Mesendoderm (in vitro differentiated cells): ENCODE measurements at regions not wholly inside any gene's neighbourhood (a gene's known extent, or its start where the extent isn't known, plus 50 kb on each side); places are given as distances from the start of the nearest gene placed in this dataset.

Experiments
- DNase-seq: peaks from one replicate; pipeline ENCODE4 v3.0.0; 2013
- H2AK5ac ChIP-seq: 2 replicates; pipeline ENCODE4 v1.6.1; 2013; ENCODE audit warnings: low read length, inconsistent platforms
- H2BK120ac ChIP-seq: 2 replicates; pipeline ENCODE4 v1.6.1; 2013; ENCODE audit warnings: low read depth, mild to moderate bottlenecking, low read length, moderate library complexity, mixed read lengths
- H2BK15ac ChIP-seq: replicated peaks from 2 replicates; pipeline ENCODE4 v1.6.1; 2013; ENCODE audit warnings: low read depth, mild to moderate bottlenecking, moderate library complexity
- H2BK5ac ChIP-seq: 2 replicates; pipeline ENCODE4 v1.6.1; 2013; ENCODE audit warnings: low read length, inconsistent platforms
- H3K18ac ChIP-seq: 2 replicates; pipeline ENCODE4 v1.6.1; 2013; ENCODE audit warnings: mild to moderate bottlenecking, low read length, mixed read lengths
- H3K23ac ChIP-seq: one replicate; pipeline ENCODE4 v1.6.1; 2013; ENCODE audit warnings: low read length
- H3K27ac ChIP-seq: 2 replicates; pipeline ENCODE4 v1.5.1; 2013; ENCODE audit warnings: low read depth, mild to moderate bottlenecking, inconsistent platforms, low read length, moderate library complexity
- H3K27me3 ChIP-seq: 2 replicates; pipeline ENCODE4 v1.6.1; 2013; ENCODE audit warnings: low read length, control low read depth, mild to moderate bottlenecking, inconsistent platforms; ENCODE audit not compliant: insufficient read depth, poor library complexity
- H3K36me3 ChIP-seq: 2 replicates; pipeline ENCODE4 v1.6.1; 2013; ENCODE audit warnings: low read length, inconsistent platforms; ENCODE audit not compliant: control insufficient read depth, insufficient read depth
- H3K4ac ChIP-seq: one replicate; pipeline ENCODE4 v1.6.1; 2013; ENCODE audit warnings: low read depth, mild to moderate bottlenecking, low read length, moderate library complexity
- H3K4me1 ChIP-seq: 2 replicates; pipeline ENCODE4 v1.6.1; 2013; ENCODE audit warnings: low read depth, low read length, inconsistent platforms; ENCODE audit not compliant: control insufficient read depth
- H3K4me2 ChIP-seq: 2 replicates; pipeline ENCODE4 v1.6.1; 2013; ENCODE audit warnings: low read length
- H3K4me3 ChIP-seq: 2 replicates; pipeline ENCODE4 v1.5.1; 2013; ENCODE audit warnings: mild to moderate bottlenecking, low read length
- H3K56ac ChIP-seq: one replicate; pipeline ENCODE4 v1.6.1; 2013; ENCODE audit warnings: low read length
- H3K79me1 ChIP-seq: 2 replicates; pipeline ENCODE4 v1.6.1; 2013; ENCODE audit warnings: low read length, inconsistent platforms
- H3K79me2 ChIP-seq: 2 replicates; pipeline ENCODE4 v1.6.1; 2013; ENCODE audit warnings: mild to moderate bottlenecking, low read length; ENCODE audit not compliant: control insufficient read depth, insufficient read depth
- H3K9ac ChIP-seq: 2 replicates; pipeline ENCODE4 v1.6.1; 2013; ENCODE audit warnings: low read length, inconsistent platforms
- H4K5ac ChIP-seq: one replicate; pipeline ENCODE4 v1.6.1; 2013; ENCODE audit warnings: low read length
- H4K8ac ChIP-seq: one replicate; pipeline ENCODE4 v1.6.1; 2013; ENCODE audit warnings: low read depth, mild to moderate bottlenecking, control low read depth, low read length, moderate library complexity
- WGBS: extraction: QIAGEN DNeasy Blood & Tissue Kit; methylation state at CpG from one replicate; pipeline ENCODE4 v1.1.7; 2013; ENCODE audit warnings: low lambda C conversion rate, missing lambda C conversion rate; ENCODE audit not compliant: insufficient coverage; ENCODE audit errors: extremely low coverage; 5-methylcytosine and 5-hydroxymethylcytosine counted together

- no CpG with 5 or more reads among the region's 7 CpGs for WGBS
- H2BK5ac ChIP-seq, result no peak overlapping the region
- H4K5ac ChIP-seq, result no peak overlapping the region
- no peak overlapping the region for H3K4me2 ChIP-seq
- H3K18ac ChIP-seq, result no peak overlapping the region
- no peak overlapping the region for H2BK15ac ChIP-seq
- no peaks in the 10 kb centered on the region for H3K79me2 ChIP-seq
- no peaks in the 10 kb centered on the region for H3K4me1 ChIP-seq
- H4K8ac ChIP-seq, result no peak overlapping the region
- no peak overlapping the region for H3K23ac ChIP-seq
- H3K4ac ChIP-seq, result no peak overlapping the region
- no peaks in the 10 kb centered on the region for H3K27me3 ChIP-seq
- no peak for DNase-seq
- no peak overlapping the region for H2BK120ac ChIP-seq
- no peaks in the 10 kb centered on the region for H3K36me3 ChIP-seq
- no peak overlapping the region for H3K9ac ChIP-seq
- H3K27ac ChIP-seq, result no peak overlapping the region
- H3K4me3 ChIP-seq, result no peak overlapping the region
- H2AK5ac ChIP-seq, result no peak overlapping the region
- H3K79me1 ChIP-seq, result no peaks in the 10 kb centered on the region
- H3K56ac ChIP-seq, result no peak overlapping the region
Observed at GRCh38 chrX:20355187-20355586, 88.5 kb upstream of the RPS6KA3 start.

DNA sequence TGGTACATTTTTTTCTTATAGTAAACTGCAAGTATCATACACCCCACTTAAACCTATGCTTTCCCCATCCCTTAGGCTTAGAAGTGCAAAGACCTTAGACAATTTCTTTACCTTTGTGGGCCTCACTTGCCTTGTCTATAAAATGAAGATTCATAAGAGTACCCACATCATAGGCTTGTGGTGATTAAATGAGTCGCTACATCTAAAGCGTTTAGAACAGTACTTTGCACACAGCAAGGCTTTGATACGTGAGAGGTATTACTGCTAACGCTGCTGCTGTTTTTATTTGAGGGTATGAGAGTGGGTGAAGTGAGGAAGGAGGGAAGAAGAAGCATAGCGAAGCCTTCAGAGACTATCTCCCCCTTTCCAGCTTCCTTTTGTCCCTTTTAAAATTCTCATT lies 87.8 kb upstream of the RPS6KA3 start:
- Histone ChIP-seq H2AK5ac (no peak overlapping the region), H3K36me3 (no peaks in the 10 kb centered on the region), H2BK15ac (no peak overlapping the region), H2BK120ac (no peak overlapping the region), H3K9ac (no peak overlapping the region), H3K4me3 (no peak overlapping the region), H3K27me3 (no peaks in the 10 kb centered on the region), H3K79me1 (no peaks in the 10 kb centered on the region), H3K27ac (no peak overlapping the region), H3K4me2 (no peak overlapping the region), H3K4me1 (no peaks in the 10 kb centered on the region), H4K8ac (no peak overlapping the region), H3K56ac (no peak overlapping the region), H3K23ac (no peak overlapping the region), H3K18ac (no peak overlapping the region), H2BK5ac (no peak overlapping the region), H3K4ac (no peak overlapping the region), H4K5ac (no peak overlapping the region), H3K79me2 (no peaks in the 10 kb centered on the region)
- DNase-seq, result no peak
- WGBS, result no CpG with 5 or more reads among the region's 5 CpGs

- H3K56ac ChIP-seq, result no peak overlapping the region
- H2BK15ac ChIP-seq, result no peak overlapping the region
- H3K79me2 ChIP-seq, result no peaks in the 10 kb centered on the region
- H2BK120ac ChIP-seq, result no peak overlapping the region
- no peak overlapping the region for H3K18ac ChIP-seq
- no peak overlapping the region for H3K27ac ChIP-seq
- H3K27me3 ChIP-seq, result no peaks in the 10 kb centered on the region
- no peak for DNase-seq
- H3K36me3 ChIP-seq, result no peaks in the 10 kb centered on the region
- no peaks in the 10 kb centered on the region for H3K79me1 ChIP-seq
- H3K4me3 ChIP-seq, result no peak overlapping the region
- no peak overlapping the region for H3K9ac ChIP-seq
- no peaks in the 10 kb centered on the region for H3K4me1 ChIP-seq
- H4K8ac ChIP-seq, result no peak overlapping the region
- H3K23ac ChIP-seq, result no peak overlapping the region
- H3K4ac ChIP-seq, result no peak overlapping the region
- no peak overlapping the region for H2AK5ac ChIP-seq
- no peak overlapping the region for H2BK5ac ChIP-seq
- no peak overlapping the region for H3K4me2 ChIP-seq
- H4K5ac ChIP-seq, result no peak overlapping the region
- no CpG with 5 or more reads among the region's 3 CpGs for WGBS
Observed at GRCh38 chrX:20352935-20353336, 86.2 kb upstream of the RPS6KA3 start.

DNA sequence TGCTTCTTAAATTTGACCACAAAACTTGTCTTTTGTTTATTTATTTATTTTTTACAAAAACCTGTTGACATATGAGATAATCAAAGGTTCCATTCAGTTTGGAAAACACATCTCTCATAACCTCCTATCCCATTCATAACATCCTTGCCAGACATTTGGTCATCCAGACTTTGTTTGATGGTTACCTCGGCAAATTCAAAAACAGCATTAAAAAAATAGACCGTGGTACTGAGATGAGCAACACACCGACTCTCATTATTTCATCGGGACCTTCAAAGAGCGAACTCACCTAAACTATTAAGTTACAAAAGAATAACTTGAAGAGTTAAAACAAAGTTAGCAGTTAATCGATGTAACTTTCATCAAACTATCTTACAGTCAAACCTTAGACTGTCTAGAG lies 85.8 kb upstream of the RPS6KA3 start:
- H3K56ac ChIP-seq, result no peak overlapping the region
- H3K79me2 ChIP-seq, result no peaks in the 10 kb centered on the region
- H2AK5ac ChIP-seq, result no peak overlapping the region
- no peak overlapping the region for H3K18ac ChIP-seq
- H4K5ac ChIP-seq, result no peak overlapping the region
- no peak overlapping the region for H3K4me2 ChIP-seq
- no peak overlapping the region for H4K8ac ChIP-seq
- no CpG with 5 or more reads among the region's 6 CpGs for WGBS
- H3K4me1 ChIP-seq, result no peaks in the 10 kb centered on the region
- no peaks in the 10 kb centered on the region for H3K27me3 ChIP-seq
- no peak overlapping the region for H3K4ac ChIP-seq
- no peaks in the 10 kb centered on the region for H3K36me3 ChIP-seq
- H3K4me3 ChIP-seq, result no peak overlapping the region
- no peak overlapping the region for H3K9ac ChIP-seq
- H3K23ac ChIP-seq, result no peak overlapping the region
- H2BK15ac ChIP-seq, result no peak overlapping the region
- no peak for DNase-seq
- no peaks in the 10 kb centered on the region for H3K79me1 ChIP-seq
- H2BK120ac ChIP-seq, result no peak overlapping the region
- H3K27ac ChIP-seq, result no peak overlapping the region
- H2BK5ac ChIP-seq, result no peak overlapping the region

- no peak overlapping the region for H2BK15ac ChIP-seq
- no CpG with 5 or more reads among the region's 3 CpGs for WGBS
- no peaks in the 10 kb centered on the region for H3K36me3 ChIP-seq
- no peak overlapping the region for H3K4ac ChIP-seq
- H3K27me3 ChIP-seq, result no peaks in the 10 kb centered on the region
- H3K4me2 ChIP-seq, result no peak overlapping the region
- no peak overlapping the region for H4K5ac ChIP-seq
- no peak overlapping the region for H2BK5ac ChIP-seq
- H3K23ac ChIP-seq, result no peak overlapping the region
- H3K79me2 ChIP-seq, result no peaks in the 10 kb centered on the region
- no peak overlapping the region for H3K18ac ChIP-seq
- H2AK5ac ChIP-seq, result no peak overlapping the region
- no peak for DNase-seq
- H3K9ac ChIP-seq, result no peak overlapping the region
- no peaks in the 10 kb centered on the region for H3K79me1 ChIP-seq
- H3K4me3 ChIP-seq, result no peak overlapping the region
- H2BK120ac ChIP-seq, result no peak overlapping the region
- no peak overlapping the region for H3K27ac ChIP-seq
- H3K56ac ChIP-seq, result no peak overlapping the region
- H3K4me1 ChIP-seq, result no peaks in the 10 kb centered on the region
- H4K8ac ChIP-seq, result no peak overlapping the region
Observed at GRCh38 chrX:20350596-20350995, 83.9 kb upstream of the RPS6KA3 start.

GRCh38 chrX:20348139-20348538 lies 81.4 kb upstream of the RPS6KA3 start:
- Histone ChIP-seq H3K27ac (no peak overlapping the region), H3K56ac (no peak overlapping the region), H3K4me3 (no peak overlapping the region), H3K4ac (no peak overlapping the region), H3K79me2 (no peaks in the 10 kb centered on the region), H2BK5ac (no peak overlapping the region), H3K27me3 (no peaks in the 10 kb centered on the region), H2BK120ac (no peak overlapping the region), H3K9ac (no peak overlapping the region), H3K36me3 (no peaks in the 10 kb centered on the region), H3K79me1 (no peaks in the 10 kb centered on the region), H3K4me2 (no peak overlapping the region), H2BK15ac (no peak overlapping the region), H2AK5ac (no peak overlapping the region), H4K5ac (no peak overlapping the region), H3K4me1 (no peaks in the 10 kb centered on the region), H4K8ac (no peak overlapping the region), H3K23ac (no peak overlapping the region), H3K18ac (no peak overlapping the region)
- DNase-seq, result no peak
- WGBS, result no CpG with 5 or more reads among the region's 4 CpGs
